ENCODE measurements at regions not wholly inside any gene's neighbourhood (a gene's known extent, or its start where the extent isn't known, plus 50 kb on each side); places are given as distances from the start of the nearest gene placed in this dataset.

DNA sequence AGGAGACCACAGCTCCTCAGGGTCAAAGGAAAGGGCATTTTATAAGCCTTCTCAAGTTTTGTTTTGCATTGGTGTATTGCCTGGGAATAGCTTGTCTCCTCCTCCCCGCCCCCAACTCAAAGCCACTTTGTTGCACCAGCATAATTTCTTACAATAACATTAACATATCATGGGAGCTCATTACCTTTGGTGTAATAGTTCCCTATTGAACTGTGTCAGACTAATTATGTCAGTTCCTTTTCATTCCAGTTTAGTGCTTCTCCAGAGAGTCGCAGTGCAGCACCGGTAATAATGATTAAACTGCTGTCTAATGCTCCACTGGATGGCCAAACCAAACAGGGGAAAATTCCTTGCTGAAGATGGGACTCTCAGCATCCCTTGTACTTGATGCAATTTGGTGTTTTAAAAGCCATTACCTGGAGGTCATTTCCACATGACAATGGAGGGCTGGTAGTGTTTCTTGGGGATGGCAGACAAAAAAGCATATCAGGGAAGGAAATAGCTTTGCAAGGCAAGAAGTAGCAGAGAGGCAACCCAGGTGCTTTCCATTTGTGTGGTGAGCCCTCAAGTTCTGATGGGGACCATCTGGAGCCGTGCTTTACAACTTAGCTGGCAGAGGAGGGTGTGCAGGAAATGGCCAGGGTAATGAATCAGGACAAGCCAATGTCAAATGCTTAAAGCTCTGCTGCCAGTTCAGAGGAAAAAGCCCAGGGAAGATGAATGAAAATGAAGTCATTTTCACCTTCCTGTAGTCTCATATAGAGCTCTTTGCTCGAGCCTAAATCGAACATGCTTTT is 91.5 kb upstream of the NLRP1 start:
- TF ChIP-seq, protein P1, sequence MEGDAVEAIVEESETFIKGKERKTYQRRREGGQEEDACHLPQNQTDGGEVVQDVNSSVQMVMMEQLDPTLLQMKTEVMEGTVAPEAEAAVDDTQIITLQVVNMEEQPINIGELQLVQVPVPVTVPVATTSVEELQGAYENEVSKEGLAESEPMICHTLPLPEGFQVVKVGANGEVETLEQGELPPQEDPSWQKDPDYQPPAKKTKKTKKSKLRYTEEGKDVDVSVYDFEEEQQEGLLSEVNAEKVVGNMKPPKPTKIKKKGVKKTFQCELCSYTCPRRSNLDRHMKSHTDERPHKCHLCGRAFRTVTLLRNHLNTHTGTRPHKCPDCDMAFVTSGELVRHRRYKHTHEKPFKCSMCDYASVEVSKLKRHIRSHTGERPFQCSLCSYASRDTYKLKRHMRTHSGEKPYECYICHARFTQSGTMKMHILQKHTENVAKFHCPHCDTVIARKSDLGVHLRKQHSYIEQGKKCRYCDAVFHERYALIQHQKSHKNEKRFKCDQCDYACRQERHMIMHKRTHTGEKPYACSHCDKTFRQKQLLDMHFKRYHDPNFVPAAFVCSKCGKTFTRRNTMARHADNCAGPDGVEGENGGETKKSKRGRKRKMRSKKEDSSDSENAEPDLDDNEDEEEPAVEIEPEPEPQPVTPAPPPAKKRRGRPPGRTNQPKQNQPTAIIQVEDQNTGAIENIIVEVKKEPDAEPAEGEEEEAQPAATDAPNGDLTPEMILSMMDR (conservative IDR thresholded peaks at IDR 0.05) = no peak
- no peak for TF ChIP-seq EZH2 (IDR thresholded peaks at IDR 0.05; ENCODE audit: low read depth)
